ENCODE measurements at regions not wholly inside any gene's neighbourhood (a gene's known extent, or its start where the extent isn't known, plus 50 kb on each side); places are given as distances from the start of the nearest gene placed in this dataset.

DNA sequence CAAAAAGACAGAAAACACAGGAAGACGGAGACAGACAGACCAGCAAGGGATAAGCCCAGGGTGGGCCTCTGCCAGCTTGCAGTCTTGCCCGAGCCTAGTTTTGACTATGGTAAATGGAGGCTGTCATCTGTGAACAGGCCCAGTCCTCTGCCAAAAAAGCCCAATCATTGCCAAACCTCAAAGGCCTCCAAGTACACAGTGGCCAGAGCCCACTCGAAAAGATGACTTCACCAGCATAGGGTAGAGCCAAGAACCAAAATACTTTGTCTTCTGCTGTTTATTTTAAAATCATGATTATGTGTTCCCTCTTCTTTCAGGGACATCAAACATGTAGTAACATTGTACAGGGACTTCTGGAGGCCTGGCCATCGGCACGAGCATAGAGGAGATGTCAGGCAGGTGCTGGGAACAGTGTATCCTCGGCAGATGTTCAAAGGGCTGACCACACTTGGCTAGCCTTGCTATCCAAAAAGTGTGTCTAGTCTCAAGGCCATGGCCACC is 66.0 kb downstream of the TTC32 start:
- TF ChIP-seq, protein P1, sequence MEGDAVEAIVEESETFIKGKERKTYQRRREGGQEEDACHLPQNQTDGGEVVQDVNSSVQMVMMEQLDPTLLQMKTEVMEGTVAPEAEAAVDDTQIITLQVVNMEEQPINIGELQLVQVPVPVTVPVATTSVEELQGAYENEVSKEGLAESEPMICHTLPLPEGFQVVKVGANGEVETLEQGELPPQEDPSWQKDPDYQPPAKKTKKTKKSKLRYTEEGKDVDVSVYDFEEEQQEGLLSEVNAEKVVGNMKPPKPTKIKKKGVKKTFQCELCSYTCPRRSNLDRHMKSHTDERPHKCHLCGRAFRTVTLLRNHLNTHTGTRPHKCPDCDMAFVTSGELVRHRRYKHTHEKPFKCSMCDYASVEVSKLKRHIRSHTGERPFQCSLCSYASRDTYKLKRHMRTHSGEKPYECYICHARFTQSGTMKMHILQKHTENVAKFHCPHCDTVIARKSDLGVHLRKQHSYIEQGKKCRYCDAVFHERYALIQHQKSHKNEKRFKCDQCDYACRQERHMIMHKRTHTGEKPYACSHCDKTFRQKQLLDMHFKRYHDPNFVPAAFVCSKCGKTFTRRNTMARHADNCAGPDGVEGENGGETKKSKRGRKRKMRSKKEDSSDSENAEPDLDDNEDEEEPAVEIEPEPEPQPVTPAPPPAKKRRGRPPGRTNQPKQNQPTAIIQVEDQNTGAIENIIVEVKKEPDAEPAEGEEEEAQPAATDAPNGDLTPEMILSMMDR (IDR thresholded peaks at IDR 0.05) = no peak
- no peak for TF ChIP-seq POLR2A (IDR thresholded peaks at IDR 0.05)
- no peak for TF ChIP-seq EP300 (IDR thresholded peaks at IDR 0.05)
